KMS-11 (cell line): ENCODE measurements at regions not wholly inside any gene's neighbourhood (a gene's known extent, or its start where the extent isn't known, plus 50 kb on each side); places are given as distances from the start of the nearest gene placed in this dataset.

Experiments used
- H2AFZ ChIP-seq: fragments of 200-600 bp; sonication (generic); 2 replicates; pipeline ENCODE4 v1.6.1; 2016; ENCODE audit warnings: antibody characterized with exemption, mixed run types, low read depth
- H3K27ac ChIP-seq: fragments of 200-600 bp; sonication (generic); 2 replicates; pipeline ENCODE4 v1.6.1; 2016; ENCODE audit warnings: mild to moderate bottlenecking, mixed run types
- H3K27me3 ChIP-seq: fragments of 200-600 bp; sonication (generic); 2 replicates; pipeline ENCODE4 v1.6.1; 2017; ENCODE audit warnings: mild to moderate bottlenecking, low read depth, mixed run types, moderate library complexity; ENCODE audit not compliant: insufficient read depth
- H3K36me3 ChIP-seq: fragments of 200-600 bp; sonication (generic); 2 replicates; pipeline ENCODE4 v1.6.1; 2017; ENCODE audit warnings: mild to moderate bottlenecking, mixed run types; ENCODE audit not compliant: insufficient read depth
- H3K4me1 ChIP-seq: fragments of 200-600 bp; sonication (generic); 2 replicates; pipeline ENCODE4 v1.6.1; 2016; ENCODE audit warnings: mild to moderate bottlenecking, low read depth, mixed run types; ENCODE audit not compliant: poor library complexity, severe bottlenecking
- H3K4me2 ChIP-seq: fragments of 200-600 bp; sonication (generic); 2 replicates; pipeline ENCODE4 v1.7.0; 2016; ENCODE audit warnings: mild to moderate bottlenecking, mixed run types
- H3K4me3 ChIP-seq: fragments of 200-600 bp; sonication (generic); IDR thresholded peaks from 2 replicates; pipeline ENCODE4 v1.6.1; 2017; ENCODE audit warnings: low read depth, low read length, mixed read lengths; ENCODE audit not compliant: insufficient read depth
- H3K79me2 ChIP-seq: fragments of 200-600 bp; sonication (generic); 2 replicates; pipeline ENCODE4 v1.6.1; 2016; ENCODE audit warnings: low read depth, mixed run types; ENCODE audit not compliant: insufficient read depth
- H3K9ac ChIP-seq: fragments of 200-600 bp; sonication (generic); 2 replicates; pipeline ENCODE4 v1.6.1; 2016; ENCODE audit warnings: mild to moderate bottlenecking, mixed run types
- H4K20me1 ChIP-seq: fragments of 200-600 bp; sonication (generic); 2 replicates; pipeline ENCODE4 v1.6.1; 2016; ENCODE audit warnings: mild to moderate bottlenecking, mixed run types; ENCODE audit not compliant: insufficient read depth
- CTCF ChIP-seq: fragments of 200-600 bp; sonication (generic); conservative IDR thresholded peaks from 2 replicates; pipeline ENCODE4 v1.6.1; 2017; ENCODE audit warnings: low read depth, mild to moderate bottlenecking, antibody characterized with exemption, low read length, moderate library complexity, mixed read lengths

GRCh38 chr1:38567401-38567800 is 292.2 kb downstream of the RRAGC start:
- Histone ChIP-seq H3K4me1 (no peaks in the 10 kb centered on the region), H4K20me1 (no peaks in the 10 kb centered on the region), H3K36me3 (no peaks in the 10 kb centered on the region), H3K27me3 (no peaks in the 10 kb centered on the region), H3K79me2 (no peaks in the 10 kb centered on the region), H3K27ac (no peak overlapping the region), H3K4me2 (no peak overlapping the region), H3K4me3 (no peak overlapping the region), H2AFZ (no peak overlapping the region), H3K9ac (no peak overlapping the region)
- no peak for TF ChIP-seq CTCF

GRCh38 chr1:38565020-38565491 is 294.5 kb downstream of the RRAGC start:
- H3K4me2 ChIP-seq = no peak overlapping the region
- no peaks in the 10 kb centered on the region for H3K79me2 ChIP-seq
- H3K27me3 ChIP-seq = no peaks in the 10 kb centered on the region
- no peak for TF ChIP-seq CTCF
- H2AFZ ChIP-seq = no peak overlapping the region
- no peak overlapping the region for H3K4me3 ChIP-seq
- H4K20me1 ChIP-seq = no peaks in the 10 kb centered on the region
- H3K4me1 ChIP-seq = no peaks in the 10 kb centered on the region
- no peak overlapping the region for H3K27ac ChIP-seq
- no peak overlapping the region for H3K9ac ChIP-seq
- no peaks in the 10 kb centered on the region for H3K36me3 ChIP-seq

- Histone ChIP-seq H3K36me3 (no peaks in the 10 kb centered on the region), H3K4me3 (no peak overlapping the region), H3K27ac (no peak overlapping the region)
Measured at GRCh38 chr1:38563942-38564735, 295.4 kb downstream of the RRAGC start.

GRCh38 chr1:38561725-38562124 is 297.8 kb downstream of the RRAGC start:
- Histone ChIP-seq H3K4me1 (no peaks in the 10 kb centered on the region), H2AFZ (no peak overlapping the region), H3K36me3 (no peaks in the 10 kb centered on the region), H4K20me1 (no peaks in the 10 kb centered on the region), H3K9ac (no peak overlapping the region), H3K27ac (no peak overlapping the region), H3K4me2 (no peak overlapping the region), H3K4me3 (no peak overlapping the region), H3K79me2 (no peaks in the 10 kb centered on the region), H3K27me3 (no peaks in the 10 kb centered on the region)
- no peak for TF ChIP-seq CTCF

More at GRCh38 chr1:38563942-38564735, 295.4 kb downstream of the RRAGC start:
- H3K9ac ChIP-seq = no peak overlapping the region
- H3K79me2 ChIP-seq = no peaks in the 10 kb centered on the region
- no peak overlapping the region for H2AFZ ChIP-seq
- TF ChIP-seq CTCF = no peak
- no peak overlapping the region for H3K4me2 ChIP-seq
- no peaks in the 10 kb centered on the region for H3K27me3 ChIP-seq
- no peaks in the 10 kb centered on the region for H3K4me1 ChIP-seq
- H4K20me1 ChIP-seq = no peaks in the 10 kb centered on the region
